Muscle layer of duodenum (tissue), 2 donors: ENCODE measurements at regions not wholly inside any gene's neighbourhood (a gene's known extent, or its start where the extent isn't known, plus 50 kb on each side); places are given as distances from the start of the nearest gene placed in this dataset.

Experiments used
- H3K27ac ChIP-seq: one replicate; pipeline ENCODE4 v1.7.0; 2013; ENCODE audit warnings: mild to moderate bottlenecking, low read length
- H3K27me3 ChIP-seq: one replicate; pipeline ENCODE4 v1.7.0; 2013; ENCODE audit warnings: low read depth, mild to moderate bottlenecking, control low read depth, low read length
- H3K36me3 ChIP-seq, 2 donors: one replicate each; pipeline ENCODE4 v1.7.0; 2013; ENCODE audit warnings: low read length in 2 of 2, control low read depth in 1 of 2, mild to moderate bottlenecking in 1 of 2; ENCODE audit not compliant: insufficient read depth in 2 of 2, control insufficient read depth in 1 of 2
- H3K4me1 ChIP-seq, 2 donors: one replicate each; pipeline ENCODE4 v1.7.0; 2013; ENCODE audit warnings: low read length in 2 of 2, mild to moderate bottlenecking in 2 of 2, control low read depth in 1 of 2, moderate library complexity in 1 of 2; ENCODE audit not compliant: insufficient read depth in 2 of 2, control insufficient read depth in 1 of 2
- H3K4me3 ChIP-seq, 2 donors: one replicate each; pipeline ENCODE4 v1.7.0; 2013; ENCODE audit warnings: low read length in 2 of 2, low read depth in 1 of 2, mild to moderate bottlenecking in 1 of 2
- H3K9me3 ChIP-seq, 2 donors: one replicate each; pipeline ENCODE4 v1.7.0; 2013; ENCODE audit warnings: low read length in 2 of 2, control low read depth in 1 of 2, mild to moderate bottlenecking in 1 of 2; ENCODE audit not compliant: control insufficient read depth in 1 of 2
- donor health status: healthy.

DNA sequence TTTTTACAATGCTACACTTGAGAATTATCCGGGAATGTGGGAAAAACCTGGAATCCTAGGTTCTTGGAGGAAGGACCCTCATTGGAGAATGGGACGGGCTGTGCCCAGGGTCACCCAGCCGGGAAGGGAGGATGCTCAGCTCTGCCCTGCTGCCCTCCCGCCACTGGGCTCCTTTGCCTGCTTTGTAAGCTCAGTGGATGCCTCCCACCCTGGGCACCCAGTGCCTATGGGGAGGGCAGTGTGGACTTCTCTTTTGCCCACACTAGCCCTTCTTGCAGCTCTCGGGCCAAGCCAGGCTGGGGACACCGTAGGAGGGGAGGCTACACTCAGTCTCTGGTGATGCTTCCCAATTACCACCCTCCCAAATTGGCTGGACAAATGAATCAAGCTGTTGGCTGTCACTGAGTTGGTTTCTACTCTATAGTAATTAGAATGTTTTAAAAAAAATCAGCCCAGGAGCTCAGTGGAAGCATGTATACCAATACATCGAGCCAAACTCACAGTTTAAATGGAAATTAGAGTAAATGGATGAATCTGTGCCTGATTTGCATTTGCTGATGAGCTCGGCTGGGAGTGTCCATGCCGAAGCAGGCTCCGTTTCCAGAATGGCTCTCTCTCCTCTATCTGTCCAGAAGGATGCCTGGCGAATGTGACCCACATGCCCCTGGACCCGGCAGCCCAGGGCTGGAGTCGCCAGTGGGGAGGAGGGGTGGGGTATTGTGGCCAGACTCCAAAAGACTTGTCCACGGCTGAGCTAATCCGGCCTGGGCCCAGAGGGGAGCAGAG lies 317.0 kb downstream of the CTTN start:
- H3K36me3 ChIP-seq: no peaks in the 10 kb centered on the region
- no peak overlapping the region for H3K4me3 ChIP-seq
- no peaks in the 10 kb centered on the region for H3K9me3 ChIP-seq
- H3K27me3 ChIP-seq: no peaks in the 10 kb centered on the region
- H3K27ac ChIP-seq: no peak overlapping the region
- H3K4me1 ChIP-seq: no peaks in the 10 kb centered on the region

DNA sequence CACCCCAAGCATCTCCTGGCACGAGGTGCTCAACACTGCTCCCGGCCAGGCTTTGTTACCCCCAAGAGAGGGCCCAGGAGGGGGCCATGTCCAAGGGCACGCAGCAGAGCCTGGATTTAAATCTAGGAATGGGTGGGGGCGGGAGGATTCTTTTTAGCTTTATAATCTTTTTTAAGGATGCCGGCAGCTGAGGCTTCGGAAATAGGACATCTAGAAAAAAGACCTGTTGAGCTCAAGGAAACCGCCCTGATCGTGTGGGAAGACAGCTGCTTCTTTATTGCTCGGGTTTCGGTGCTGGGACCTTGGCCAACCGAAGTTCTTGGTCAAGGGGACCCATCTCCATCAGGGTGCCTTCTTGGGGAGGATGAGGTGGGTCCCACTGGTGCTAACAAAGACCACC lies 317.9 kb downstream of the CTTN start:
- Histone ChIP-seq H3K4me3 (no peak overlapping the region), H3K4me1 (no peaks in the 10 kb centered on the region), H3K9me3 (no peaks in the 10 kb centered on the region), H3K27ac (no peak overlapping the region), H3K27me3 (no peaks in the 10 kb centered on the region), H3K36me3 (no peaks in the 10 kb centered on the region)

DNA sequence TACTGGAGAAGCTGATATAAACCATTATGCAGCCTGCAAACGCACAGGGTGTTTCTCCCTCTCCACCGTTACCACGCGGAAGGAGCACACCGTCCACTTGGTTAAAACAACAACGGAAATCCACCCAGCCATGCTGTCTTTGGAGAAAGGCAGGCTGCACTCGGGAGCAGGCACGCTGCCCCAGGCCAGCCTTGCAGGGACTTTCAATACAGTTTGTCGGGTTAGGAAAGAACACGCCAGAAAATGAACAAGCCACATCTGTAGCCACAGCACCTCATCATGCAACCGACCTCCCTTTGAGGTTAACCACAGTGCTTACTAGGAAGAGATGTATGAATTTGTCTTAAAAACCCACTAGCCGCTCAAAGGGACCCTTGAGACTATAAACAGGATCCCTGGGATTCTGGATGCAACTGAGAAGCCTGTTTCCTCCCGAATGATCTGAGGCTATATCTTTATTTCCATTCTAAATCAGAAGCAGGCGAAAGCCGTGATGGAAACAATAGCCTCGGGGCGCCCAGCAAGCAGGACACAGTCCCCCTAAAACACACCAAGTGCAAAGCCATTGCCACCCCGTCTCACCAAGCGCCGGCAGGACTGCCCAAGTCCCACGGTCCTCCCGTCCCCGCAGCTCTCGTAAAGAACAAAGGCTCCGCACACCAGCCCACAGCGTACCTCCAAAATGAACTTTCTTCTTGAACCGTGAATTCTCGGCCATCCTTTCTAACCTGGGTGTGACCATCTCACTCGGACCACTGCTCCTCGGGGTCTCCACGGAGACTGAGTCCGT lies 318.9 kb downstream of the CTTN start:
- Histone ChIP-seq H3K27ac (no peak overlapping the region), H3K27me3 (no peaks in the 10 kb centered on the region), H3K36me3 (no peaks in the 10 kb centered on the region), H3K4me1 (no peaks in the 10 kb centered on the region), H3K9me3 (no peaks in the 10 kb centered on the region), H3K4me3 (no peak overlapping the region)

DNA sequence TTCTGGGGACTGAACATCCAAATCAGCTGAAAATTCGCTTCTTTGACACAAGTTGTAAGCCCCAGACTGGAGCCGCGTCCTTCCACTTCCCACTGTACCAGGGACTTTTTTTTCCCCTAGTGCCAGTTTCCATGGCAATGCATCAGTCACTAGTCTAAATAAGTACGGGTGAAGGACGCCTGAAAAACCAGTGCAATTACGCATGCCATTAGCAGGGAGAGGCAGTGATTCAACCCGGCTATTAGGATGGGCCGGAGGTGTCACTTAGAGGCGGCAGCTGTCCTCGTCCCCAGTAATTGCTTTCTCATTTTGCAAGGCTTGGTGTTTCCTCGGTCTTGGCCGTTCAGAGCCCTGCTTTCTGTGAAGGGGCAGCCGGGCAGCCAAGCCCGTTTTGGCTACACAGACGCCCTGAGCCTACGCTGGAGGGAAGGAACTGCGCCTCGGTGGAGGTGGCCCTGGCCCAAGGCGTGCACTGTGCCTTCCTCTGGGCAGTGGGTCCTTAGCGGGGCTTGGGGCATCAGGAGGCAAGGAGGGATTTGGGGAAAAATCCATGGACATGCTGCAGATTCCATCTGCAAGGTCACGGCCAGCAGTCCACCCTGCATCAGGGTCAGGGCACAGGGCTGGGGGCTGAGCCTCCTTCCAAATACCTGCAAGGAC lies 319.7 kb downstream of the CTTN start:
- Histone ChIP-seq H3K36me3 (no peaks in the 10 kb centered on the region), H3K4me3 (no peak overlapping the region), H3K27me3 (no peaks in the 10 kb centered on the region), H3K9me3 (no peaks in the 10 kb centered on the region), H3K27ac (no peak overlapping the region), H3K4me1 (no peaks in the 10 kb centered on the region)

DNA sequence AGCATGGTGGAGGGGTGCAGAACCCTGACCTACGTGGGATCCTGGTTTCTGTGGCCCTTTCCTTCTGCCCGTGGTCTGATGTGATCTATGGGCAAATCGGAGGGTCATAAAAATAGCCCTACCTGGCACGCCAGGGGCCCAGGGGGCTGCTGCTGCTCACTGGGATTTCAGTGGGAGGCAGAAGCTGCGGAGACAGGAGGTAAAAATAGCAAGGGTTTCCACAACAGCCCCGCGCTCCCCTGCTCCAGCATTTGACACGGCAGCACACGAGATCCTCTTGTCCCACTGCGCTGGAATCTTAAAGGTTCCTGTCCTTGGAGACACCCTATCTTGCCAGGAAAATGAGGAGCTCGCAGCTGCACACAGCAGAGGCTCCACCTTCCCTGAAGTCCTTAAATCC lies 321.2 kb downstream of the CTTN start:
- no peaks in the 10 kb centered on the region for H3K27me3 ChIP-seq
- no peak overlapping the region for H3K27ac ChIP-seq
- H3K36me3 ChIP-seq: no peaks in the 10 kb centered on the region
- H3K9me3 ChIP-seq: no peaks in the 10 kb centered on the region
- H3K4me1 ChIP-seq: no peaks in the 10 kb centered on the region
- H3K4me3 ChIP-seq: no peak overlapping the region

DNA sequence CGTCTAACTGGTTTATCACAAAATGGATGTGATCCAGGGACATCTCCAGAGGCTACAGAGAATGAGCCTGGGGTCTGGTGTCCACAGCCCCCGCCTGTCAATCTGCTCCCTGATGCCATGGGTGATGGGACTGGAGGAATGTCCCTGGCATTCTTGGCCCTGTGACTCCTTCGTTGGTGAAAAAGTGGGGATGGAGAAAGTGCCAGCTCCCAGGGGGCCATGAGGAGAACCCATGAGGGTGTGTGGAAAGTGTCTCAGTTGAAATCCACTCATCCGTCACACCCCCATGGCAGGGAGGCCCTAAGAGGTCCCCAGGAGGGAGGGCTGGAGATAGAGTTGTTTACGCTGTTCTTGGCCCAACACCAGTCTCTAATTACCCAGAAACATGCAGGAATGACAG lies 322.0 kb downstream of the CTTN start:
- no peaks in the 10 kb centered on the region for H3K27me3 ChIP-seq
- H3K9me3 ChIP-seq: no peaks in the 10 kb centered on the region
- H3K4me3 ChIP-seq: no peak overlapping the region
- H3K4me1 ChIP-seq: no peaks in the 10 kb centered on the region
- H3K36me3 ChIP-seq: no peaks in the 10 kb centered on the region
- no peak overlapping the region for H3K27ac ChIP-seq

DNA sequence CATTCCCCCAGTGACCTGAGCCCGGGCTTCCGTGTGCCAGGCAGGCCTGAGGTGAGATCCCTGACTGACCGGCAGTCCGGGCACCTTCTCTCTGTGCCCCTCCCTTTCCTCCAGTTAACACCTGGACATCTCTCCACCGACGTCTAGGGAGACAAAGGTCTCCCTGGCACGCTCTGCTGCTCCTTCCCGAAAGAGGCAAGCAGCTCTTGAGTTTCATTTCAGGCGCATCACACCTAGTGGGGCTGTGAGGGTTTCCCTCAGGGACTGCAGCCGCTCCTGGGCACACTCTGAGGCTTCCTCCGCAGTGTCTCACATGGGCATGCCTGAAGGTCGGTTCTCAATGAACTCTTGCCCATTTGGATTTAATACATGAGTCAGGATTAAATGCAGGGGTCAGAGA lies 322.7 kb downstream of the CTTN start:
- no peaks in the 10 kb centered on the region for H3K9me3 ChIP-seq

DNA sequence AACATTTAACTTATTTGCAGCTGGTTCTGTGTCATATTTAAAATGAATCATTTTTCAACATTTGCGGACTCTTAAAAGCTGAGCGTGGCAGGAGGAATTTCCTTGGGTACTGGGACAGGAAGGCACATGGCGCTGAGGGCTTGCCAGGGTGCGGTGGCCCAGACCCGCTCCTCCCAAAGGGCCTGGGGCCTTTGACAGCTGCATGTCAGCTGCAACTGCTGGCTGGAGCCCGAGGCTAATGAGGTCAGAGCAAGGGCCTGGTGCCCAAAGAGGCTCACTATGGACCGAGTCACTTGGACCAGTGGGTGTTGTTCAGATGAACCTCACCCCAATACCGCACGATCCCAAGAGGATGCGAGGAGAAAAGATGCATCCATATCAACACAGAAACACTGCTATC lies 326.9 kb downstream of the CTTN start:
- H3K4me3 ChIP-seq: no peak overlapping the region
- H3K36me3 ChIP-seq: no peaks in the 10 kb centered on the region
- H3K4me1 ChIP-seq: no peaks in the 10 kb centered on the region
- no peaks in the 10 kb centered on the region for H3K27me3 ChIP-seq
- H3K9me3 ChIP-seq: no peaks in the 10 kb centered on the region
- H3K27ac ChIP-seq: no peak overlapping the region

More for the DNA sequence above, 322.7 kb downstream of the CTTN start:
- no peaks in the 10 kb centered on the region for H3K27me3 ChIP-seq
- no peaks in the 10 kb centered on the region for H3K4me1 ChIP-seq
- H3K4me3 ChIP-seq: no peak overlapping the region
- H3K36me3 ChIP-seq: no peaks in the 10 kb centered on the region
- H3K27ac ChIP-seq: no peak overlapping the region

DNA sequence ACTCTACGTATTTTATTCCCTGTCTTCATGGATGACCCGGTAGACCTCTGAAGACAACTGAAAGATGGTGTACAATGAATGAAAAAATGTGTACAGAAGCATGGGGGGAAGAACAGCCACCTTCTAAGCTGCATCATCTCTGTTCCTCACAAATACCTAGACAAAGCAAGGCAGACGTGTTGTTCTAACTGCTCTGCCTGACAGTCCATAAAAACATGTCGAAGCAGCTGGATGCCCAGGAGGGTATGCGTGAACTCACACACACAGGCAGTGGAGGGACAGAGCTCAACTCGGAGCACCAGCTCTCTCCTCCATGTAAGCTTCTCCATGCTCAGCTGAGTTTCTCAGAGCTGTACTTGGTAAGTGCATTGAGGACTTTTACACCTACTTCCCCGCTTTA lies 327.4 kb downstream of the CTTN start:
- Histone ChIP-seq H3K27me3 (no peaks in the 10 kb centered on the region), H3K36me3 (no peaks in the 10 kb centered on the region), H3K4me1 (no peaks in the 10 kb centered on the region), H3K27ac (no peak overlapping the region), H3K4me3 (no peak overlapping the region), H3K9me3 (no peaks in the 10 kb centered on the region)

DNA sequence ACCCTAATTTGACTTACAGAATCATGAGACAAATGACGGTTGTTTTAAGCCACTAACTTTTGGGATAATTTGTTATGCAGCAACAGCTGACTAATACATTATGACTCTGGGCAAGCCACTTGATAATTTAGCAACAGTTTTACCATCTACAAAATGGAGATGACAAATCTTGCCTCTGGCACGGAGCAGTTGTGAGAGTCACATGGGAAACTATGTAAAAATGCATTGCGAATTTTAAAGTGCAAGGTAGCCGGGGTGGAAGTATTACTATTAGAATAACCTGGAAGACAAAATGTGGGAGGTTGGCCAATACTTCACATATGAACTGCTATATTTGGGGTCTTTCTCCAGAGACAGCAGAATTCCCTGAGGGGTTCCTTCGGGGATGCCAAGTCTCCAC lies 328.7 kb downstream of the CTTN start:
- no peak overlapping the region for H3K4me3 ChIP-seq
- no peak overlapping the region for H3K27ac ChIP-seq
- H3K27me3 ChIP-seq: no peaks in the 10 kb centered on the region
- no peaks in the 10 kb centered on the region for H3K36me3 ChIP-seq
- H3K9me3 ChIP-seq: no peaks in the 10 kb centered on the region
- H3K4me1 ChIP-seq: no peaks in the 10 kb centered on the region

DNA sequence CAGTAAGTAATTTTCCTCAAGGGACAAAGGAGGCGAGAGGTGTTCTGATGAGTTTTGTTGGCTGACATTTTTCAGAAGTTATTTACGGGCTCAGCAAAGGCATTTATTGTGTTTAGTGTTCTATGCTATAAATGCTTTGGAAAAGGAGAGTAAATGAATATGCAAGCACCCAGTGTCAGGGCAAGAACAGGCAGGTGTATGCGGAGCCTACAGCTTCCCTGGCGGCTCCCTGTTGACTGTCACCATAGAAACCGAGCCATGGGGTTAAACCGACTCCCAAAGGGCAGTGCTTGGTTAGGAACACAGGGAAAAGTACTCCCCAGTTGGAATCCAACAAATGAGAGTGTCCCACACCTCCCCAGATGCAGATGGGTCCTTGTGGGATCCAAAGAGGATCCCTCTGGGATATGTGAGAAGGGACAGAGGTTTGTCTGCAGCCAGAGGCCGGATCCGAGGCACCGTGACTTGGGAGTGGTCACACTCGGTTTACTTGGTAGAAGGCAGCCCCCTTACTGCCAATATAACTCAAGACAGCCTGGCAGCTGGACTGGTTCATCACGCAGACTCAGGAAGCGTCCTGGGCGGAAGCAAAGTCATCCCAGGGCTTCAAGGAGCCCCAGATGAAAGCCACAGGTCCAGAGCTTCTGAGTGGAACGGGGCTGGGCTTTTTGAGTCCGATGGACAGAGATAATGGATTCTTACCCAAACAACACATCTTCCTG lies 329.7 kb downstream of the CTTN start:
- no peaks in the 10 kb centered on the region for H3K36me3 ChIP-seq
- no peaks in the 10 kb centered on the region for H3K27me3 ChIP-seq
- H3K27ac ChIP-seq: no peak overlapping the region
- no peaks in the 10 kb centered on the region for H3K9me3 ChIP-seq
- H3K4me3 ChIP-seq: no peak overlapping the region
- H3K4me1 ChIP-seq: no peaks in the 10 kb centered on the region
